ENCODE measurements at regions not wholly inside any gene's neighbourhood (a gene's known extent, or its start where the extent isn't known, plus 50 kb on each side); places are given as distances from the start of the nearest gene placed in this dataset.

- no peak for ATAC-seq
- TF ChIP-seq ZNF70 (CRISPR knock-in tag; IDR thresholded peaks at IDR 0.05), result no peak
- TF ChIP-seq ZFP30 (CRISPR knock-in tag; IDR thresholded peaks at IDR 0.05), result no peak
- no peak for TF ChIP-seq CSDC2 (CRISPR knock-in tag; IDR thresholded peaks at IDR 0.05)
- TF ChIP-seq, protein P1, sequence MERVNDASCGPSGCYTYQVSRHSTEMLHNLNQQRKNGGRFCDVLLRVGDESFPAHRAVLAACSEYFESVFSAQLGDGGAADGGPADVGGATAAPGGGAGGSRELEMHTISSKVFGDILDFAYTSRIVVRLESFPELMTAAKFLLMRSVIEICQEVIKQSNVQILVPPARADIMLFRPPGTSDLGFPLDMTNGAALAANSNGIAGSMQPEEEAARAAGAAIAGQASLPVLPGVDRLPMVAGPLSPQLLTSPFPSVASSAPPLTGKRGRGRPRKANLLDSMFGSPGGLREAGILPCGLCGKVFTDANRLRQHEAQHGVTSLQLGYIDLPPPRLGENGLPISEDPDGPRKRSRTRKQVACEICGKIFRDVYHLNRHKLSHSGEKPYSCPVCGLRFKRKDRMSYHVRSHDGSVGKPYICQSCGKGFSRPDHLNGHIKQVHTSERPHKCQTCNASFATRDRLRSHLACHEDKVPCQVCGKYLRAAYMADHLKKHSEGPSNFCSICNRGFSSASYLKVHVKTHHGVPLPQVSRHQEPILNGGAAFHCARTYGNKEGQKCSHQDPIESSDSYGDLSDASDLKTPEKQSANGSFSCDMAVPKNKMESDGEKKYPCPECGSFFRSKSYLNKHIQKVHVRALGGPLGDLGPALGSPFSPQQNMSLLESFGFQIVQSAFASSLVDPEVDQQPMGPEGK (CRISPR knock-in tag; IDR thresholded peaks at IDR 0.05; ENCODE audit: borderline replicate concordance), result no peak
- TF ChIP-seq ESRRG (CRISPR knock-in tag; IDR thresholded peaks at IDR 0.05), result no peak
- no peak for TF ChIP-seq ARNTL (CRISPR knock-in tag; IDR thresholded peaks at IDR 0.05; ENCODE audit: borderline replicate concordance, low read depth)
- no peak for TF ChIP-seq PPARA (CRISPR knock-in tag; IDR thresholded peaks at IDR 0.05; ENCODE audit: borderline replicate concordance)
- no peak for TF ChIP-seq ZC3H10 (CRISPR knock-in tag; IDR thresholded peaks at IDR 0.05)
- TF ChIP-seq TOX (CRISPR knock-in tag; IDR thresholded peaks at IDR 0.05; ENCODE audit: borderline replicate concordance), result no peak
- no peak for TF ChIP-seq SNAI2 (CRISPR knock-in tag; IDR thresholded peaks at IDR 0.05)
- TF ChIP-seq GLIS3 (CRISPR knock-in tag; IDR thresholded peaks at IDR 0.05), result no peak
- TF ChIP-seq, protein P2, sequence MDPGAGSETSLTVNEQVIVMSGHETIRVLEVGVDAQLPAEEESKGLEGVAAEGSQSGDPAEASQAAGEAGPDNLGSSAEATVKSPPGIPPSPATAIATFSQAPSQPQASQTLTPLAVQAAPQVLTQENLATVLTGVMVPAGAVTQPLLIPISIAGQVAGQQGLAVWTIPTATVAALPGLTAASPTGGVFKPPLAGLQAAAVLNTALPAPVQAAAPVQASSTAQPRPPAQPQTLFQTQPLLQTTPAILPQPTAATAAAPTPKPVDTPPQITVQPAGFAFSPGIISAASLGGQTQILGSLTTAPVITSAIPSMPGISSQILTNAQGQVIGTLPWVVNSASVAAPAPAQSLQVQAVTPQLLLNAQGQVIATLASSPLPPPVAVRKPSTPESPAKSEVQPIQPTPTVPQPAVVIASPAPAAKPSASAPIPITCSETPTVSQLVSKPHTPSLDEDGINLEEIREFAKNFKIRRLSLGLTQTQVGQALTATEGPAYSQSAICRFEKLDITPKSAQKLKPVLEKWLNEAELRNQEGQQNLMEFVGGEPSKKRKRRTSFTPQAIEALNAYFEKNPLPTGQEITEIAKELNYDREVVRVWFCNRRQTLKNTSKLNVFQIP (CRISPR knock-in tag; IDR thresholded peaks at IDR 0.05; ENCODE audit: borderline replicate concordance, low read depth), result no peak
- TF ChIP-seq ZFP3 (CRISPR knock-in tag; IDR thresholded peaks at IDR 0.05), result no peak
These were observed 84.4 kb upstream of the NKD1 start for GRCh38 chr16:50463581-50464324.

- no peak for TF ChIP-seq TSHZ2 (CRISPR knock-in tag; IDR thresholded peaks at IDR 0.05)
- no peak for TF ChIP-seq ZFP3 (CRISPR knock-in tag; IDR thresholded peaks at IDR 0.05)
- TF ChIP-seq ARNTL (CRISPR knock-in tag; IDR thresholded peaks at IDR 0.05; ENCODE audit: borderline replicate concordance, low read depth), result no peak
- no peak for TF ChIP-seq ZFP30 (CRISPR knock-in tag; IDR thresholded peaks at IDR 0.05)
- no peak for TF ChIP-seq BACH2 (CRISPR knock-in tag; IDR thresholded peaks at IDR 0.05; ENCODE audit: borderline replicate concordance)
- no peak for TF ChIP-seq GLIS3 (CRISPR knock-in tag; IDR thresholded peaks at IDR 0.05)
- no peak for TF ChIP-seq ZNF565 (CRISPR knock-in tag; conservative IDR thresholded peaks at IDR 0.05; ENCODE audit: low read depth)
- TF ChIP-seq, protein P1 (CRISPR knock-in tag; IDR thresholded peaks at IDR 0.05; ENCODE audit: borderline replicate concordance), result no peak
- TF ChIP-seq ZNF70 (CRISPR knock-in tag; IDR thresholded peaks at IDR 0.05), result no peak
- TF ChIP-seq CSDC2 (CRISPR knock-in tag; IDR thresholded peaks at IDR 0.05), result no peak
- TF ChIP-seq CREB5 (CRISPR knock-in tag; IDR thresholded peaks at IDR 0.05; ENCODE audit: low read depth), result no peak
- TF ChIP-seq ZNF8 (CRISPR knock-in tag; IDR thresholded peaks at IDR 0.05), result no peak
- TF ChIP-seq RARB (CRISPR knock-in tag; IDR thresholded peaks at IDR 0.05), result no peak
- no peak for TF ChIP-seq PPARA (CRISPR knock-in tag; IDR thresholded peaks at IDR 0.05; ENCODE audit: borderline replicate concordance)
- TF ChIP-seq ESRRG (CRISPR knock-in tag; IDR thresholded peaks at IDR 0.05), result no peak
- no peak for TF ChIP-seq ISL1 (CRISPR knock-in tag; IDR thresholded peaks at IDR 0.05)
- TF ChIP-seq TOX (CRISPR knock-in tag; IDR thresholded peaks at IDR 0.05; ENCODE audit: borderline replicate concordance), result no peak
- no peak for ATAC-seq
These were observed 85.2 kb upstream of the NKD1 start for GRCh38 chr16:50462793-50463507.
